HUDEP-2 (cell line): ENCODE measurements at regions not wholly inside any gene's neighbourhood (a gene's known extent, or its start where the extent isn't known, plus 50 kb on each side); places are given as distances from the start of the nearest gene placed in this dataset.

Source experiments
- DNase-seq, 76 experiments: peaks; one replicate each; lab custom pipeline; 2025; ENCODE audit not compliant: unreplicated experiment in 76 of 76; lab: John Stamatoyannopoulos, UW

GRCh38 chrX:63884821-63885790 lies 100.1 kb upstream of the ARHGEF9 start:
- no peak for DNase-seq

DNA sequence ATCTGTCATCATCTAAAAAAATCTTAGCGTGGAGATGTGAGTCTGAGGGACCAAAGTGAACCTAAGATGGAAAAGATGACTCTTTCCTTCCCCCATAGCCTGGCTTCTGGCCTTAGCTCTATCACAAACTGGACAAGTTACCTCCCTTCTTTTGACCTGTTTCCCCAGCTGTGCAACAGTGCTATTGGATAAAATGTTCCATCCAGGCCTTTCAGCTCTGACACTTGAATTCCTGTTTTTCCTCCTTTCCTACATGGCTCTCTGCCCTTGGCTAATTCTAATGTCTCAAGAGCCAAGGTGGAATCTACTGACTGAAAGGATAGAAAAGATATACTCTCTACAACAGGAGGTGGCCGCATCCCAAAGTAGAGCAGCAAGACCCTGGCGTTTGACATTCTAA lies 84.5 kb upstream of the ARHGEF9 start:
- no peak for DNase-seq

DNA sequence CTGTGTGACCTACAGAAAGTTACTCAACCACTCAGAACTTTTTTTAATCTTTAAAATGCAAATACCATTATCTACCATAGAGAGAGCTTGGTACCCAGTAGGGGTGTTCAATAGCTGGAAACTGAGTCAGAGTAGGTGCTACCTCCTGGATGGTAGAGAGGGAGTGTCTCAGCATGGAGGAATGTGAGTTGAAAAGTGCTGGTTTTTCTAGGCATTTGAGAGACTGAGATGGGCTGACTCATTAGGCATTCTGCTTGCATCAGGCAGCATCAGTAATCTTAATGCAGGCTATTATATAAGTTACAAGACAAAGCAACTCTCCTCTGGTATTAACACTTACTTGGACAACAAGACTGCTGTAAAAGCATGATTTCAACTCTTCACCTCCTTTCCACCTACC lies 70.9 kb upstream of the ARHGEF9 start:
- no peak for DNase-seq

GRCh38 chrX:63835361-63835760 lies 50.3 kb upstream of the ARHGEF9 start:
- DNase-seq: no peak
